Rectal smooth muscle tissue (tissue), 1 donor: ENCODE measurements at regions not wholly inside any gene's neighbourhood (a gene's known extent, or its start where the extent isn't known, plus 50 kb on each side); places are given as distances from the start of the nearest gene placed in this dataset.

Source experiments
- H3K27ac ChIP-seq: one replicate; pipeline ENCODE4 v1.7.0; 2013; ENCODE audit warnings: low read depth, low read length, inconsistent platforms
- H3K27me3 ChIP-seq: one replicate; pipeline ENCODE4 v1.7.0; 2013; ENCODE audit warnings: low read length; ENCODE audit not compliant: control insufficient read depth, insufficient read depth
- H3K36me3 ChIP-seq: one replicate; pipeline ENCODE4 v1.7.0; 2013; ENCODE audit warnings: low read length; ENCODE audit not compliant: control insufficient read depth, insufficient read depth
- H3K4me1 ChIP-seq: one replicate; pipeline ENCODE4 v1.7.0; 2013; ENCODE audit warnings: low read length; ENCODE audit not compliant: control insufficient read depth, insufficient read depth
- H3K4me3 ChIP-seq: one replicate; pipeline ENCODE4 v1.7.0; 2013; ENCODE audit warnings: low read length
- H3K9ac ChIP-seq: one replicate; pipeline ENCODE4 v1.7.0; 2013; ENCODE audit warnings: low read length

- Histone ChIP-seq H3K36me3 (no peaks in the 10 kb centered on the region), H3K4me1 (no peaks in the 10 kb centered on the region), H3K4me3 (no peak overlapping the region), H3K27me3 (no peaks in the 10 kb centered on the region), H3K9ac (no peak overlapping the region), H3K27ac (no peak overlapping the region)
Observed at GRCh38 chr2:129710670-129711495, 268.6 kb upstream of the RAB6C start.

GRCh38 chr2:129711816-129712675 lies 267.4 kb upstream of the RAB6C start:
- H3K4me3 ChIP-seq = no peak overlapping the region
- H3K4me1 ChIP-seq = no peaks in the 10 kb centered on the region
- H3K9ac ChIP-seq = no peak overlapping the region
- no peak overlapping the region for H3K27ac ChIP-seq
- no peaks in the 10 kb centered on the region for H3K36me3 ChIP-seq
- H3K27me3 ChIP-seq = no peaks in the 10 kb centered on the region

GRCh38 chr2:129712676-129712985 lies 266.8 kb upstream of the RAB6C start:
- no peak overlapping the region for H3K27ac ChIP-seq
- no peaks in the 10 kb centered on the region for H3K4me1 ChIP-seq
- H3K36me3 ChIP-seq = no peaks in the 10 kb centered on the region
- H3K4me3 ChIP-seq = no peak overlapping the region
- no peak overlapping the region for H3K9ac ChIP-seq
- H3K27me3 ChIP-seq = no peaks in the 10 kb centered on the region

GRCh38 chr2:129713337-129713736 lies 266.1 kb upstream of the RAB6C start:
- Histone ChIP-seq H3K4me3 (no peak overlapping the region), H3K27me3 (no peaks in the 10 kb centered on the region), H3K27ac (no peak overlapping the region), H3K9ac (no peak overlapping the region), H3K36me3 (no peaks in the 10 kb centered on the region), H3K4me1 (no peaks in the 10 kb centered on the region)

- Histone ChIP-seq H3K27me3 (no peaks in the 10 kb centered on the region), H3K36me3 (no peaks in the 10 kb centered on the region), H3K27ac (no peak overlapping the region), H3K4me1 (no peaks in the 10 kb centered on the region), H3K4me3 (no peak overlapping the region), H3K9ac (no peak overlapping the region)
Observed at GRCh38 chr2:129716781-129717559, 262.5 kb upstream of the RAB6C start.

- Histone ChIP-seq H3K36me3 (no peaks in the 10 kb centered on the region), H3K9ac (no peak overlapping the region), H3K4me3 (no peak overlapping the region), H3K27me3 (no peaks in the 10 kb centered on the region), H3K27ac (no peak overlapping the region), H3K4me1 (no peaks in the 10 kb centered on the region)
Observed at GRCh38 chr2:129717560-129718130, 261.8 kb upstream of the RAB6C start.

GRCh38 chr2:129719335-129719734 lies 260.1 kb upstream of the RAB6C start:
- Histone ChIP-seq H3K4me1 (no peaks in the 10 kb centered on the region), H3K4me3 (no peak overlapping the region), H3K9ac (no peak overlapping the region), H3K27ac (no peak overlapping the region), H3K36me3 (no peaks in the 10 kb centered on the region), H3K27me3 (no peaks in the 10 kb centered on the region)

GRCh38 chr2:129720360-129720759 lies 259.1 kb upstream of the RAB6C start:
- no peaks in the 10 kb centered on the region for H3K36me3 ChIP-seq
- H3K27me3 ChIP-seq = no peaks in the 10 kb centered on the region
- no peak overlapping the region for H3K9ac ChIP-seq
- no peaks in the 10 kb centered on the region for H3K4me1 ChIP-seq
- H3K4me3 ChIP-seq = no peak overlapping the region
- no peak overlapping the region for H3K27ac ChIP-seq

- Histone ChIP-seq H3K27ac (no peak overlapping the region), H3K4me3 (no peak overlapping the region), H3K27me3 (no peaks in the 10 kb centered on the region)
Observed at GRCh38 chr2:129720761-129721160, 258.7 kb upstream of the RAB6C start.

GRCh38 chr2:129721236-129721635 lies 258.2 kb upstream of the RAB6C start:
- Histone ChIP-seq H3K4me1 (no peaks in the 10 kb centered on the region), H3K9ac (no peak overlapping the region), H3K36me3 (no peaks in the 10 kb centered on the region), H3K4me3 (no peak overlapping the region), H3K27ac (no peak overlapping the region), H3K27me3 (no peaks in the 10 kb centered on the region)

More at GRCh38 chr2:129720761-129721160, 258.7 kb upstream of the RAB6C start:
- Histone ChIP-seq H3K4me1 (no peaks in the 10 kb centered on the region), H3K36me3 (no peaks in the 10 kb centered on the region), H3K9ac (no peak overlapping the region)

GRCh38 chr2:129721846-129722245 lies 257.6 kb upstream of the RAB6C start:
- Histone ChIP-seq H3K4me3 (no peak overlapping the region), H3K4me1 (no peaks in the 10 kb centered on the region), H3K27ac (no peak overlapping the region), H3K27me3 (no peaks in the 10 kb centered on the region), H3K36me3 (no peaks in the 10 kb centered on the region), H3K9ac (no peak overlapping the region)
